Breast epithelium (tissue), 4 donors: ENCODE measurements at regions not wholly inside any gene's neighbourhood (a gene's known extent, or its start where the extent isn't known, plus 50 kb on each side); places are given as distances from the start of the nearest gene placed in this dataset.

Experiments
- DNase-seq, 2 donors: peaks; one replicate each; pipeline ENCODE4 v3.0.0-alpha.2; 2019; ENCODE audit warnings: low spot score in 2 of 2
- H3K27ac ChIP-seq, 2 donors: fragments of 200-600 bp; sonication (generic) in 1 of 2; one replicate each; pipeline ENCODE4 v1.5.1; 2016 to 2019; ENCODE audit warnings: mild to moderate bottlenecking in 1 of 2
- H3K27me3 ChIP-seq, 2 donors: fragments of 200-600 bp; sonication (generic) in 1 of 2; one replicate each; pipeline versions ENCODE4 v1.5.1 to v1.6.0; 2017 to 2019; ENCODE audit warnings: control low read depth in 1 of 2, mild to moderate bottlenecking in 1 of 2
- H3K36me3 ChIP-seq: fragments of 200-600 bp; one replicate; pipeline ENCODE4 v1.5.1; 2019
- H3K4me1 ChIP-seq, 2 donors: fragments of 200-600 bp; sonication (generic); one replicate each; pipeline ENCODE4 v1.5.1; 2016 to 2019; ENCODE audit warnings: control low read depth in 1 of 2
- H3K4me3 ChIP-seq, 3 donors: fragments of 200-600 bp; sonication (generic); 1 replicate in 2 of 3; 2 replicates in 1 of 3; pipeline ENCODE4 v1.5.1; 2016 to 2019; ENCODE audit warnings: mild to moderate bottlenecking in 3 of 3, moderate library complexity in 2 of 3
- H3K9me3 ChIP-seq, 2 donors: fragments of 200-600 bp; sonication (generic) in 1 of 2; one replicate each; pipeline ENCODE4 v1.5.1; 2016 to 2019; ENCODE audit warnings: control low read depth in 1 of 2
- CTCF ChIP-seq, 3 donors: fragments of 450-650 bp; IDR thresholded peaks; one replicate each; pipeline ENCODE4 v1.5.1; 2016 to 2017; ENCODE audit warnings: antibody characterized with exemption in 3 of 3, mild to moderate bottlenecking in 3 of 3, moderate library complexity in 3 of 3
- POLR2A ChIP-seq: fragments of 450-650 bp; IDR thresholded peaks from one replicate; pipeline ENCODE4 v1.6.1; 2016; ENCODE audit warnings: antibody characterized with exemption, mild to moderate bottlenecking, moderate library complexity
- POLR2AphosphoS5 ChIP-seq, 3 donors: sonication (generic); formaldehyde crosslinking; IDR thresholded peaks; one replicate each; pipeline ENCODE4 v1.6.1; 2017; ENCODE audit warnings: antibody characterized with exemption in 3 of 3
- intact Hi-C: fragments of 100-400 bp; cut with DNase I; formaldehyde crosslinking; loops from one replicate; pipeline ENCODE4 v1.15.1; 2023; ENCODE audit warnings: low total_unique reads

- H3K27ac ChIP-seq, result no peak overlapping the region
- H3K4me3 ChIP-seq, result no peak overlapping the region
- no peak for DNase-seq
- intact Hi-C loops, result no loop called here
- no peak for TF ChIP-seq POLR2AphosphoS5 (IDR thresholded peaks at IDR 0.05)
- no peak for TF ChIP-seq POLR2A
- TF ChIP-seq CTCF (IDR thresholded peaks at IDR 0.05), result no peak
- no peaks in the 10 kb centered on the region for H3K9me3 ChIP-seq
- H3K36me3 ChIP-seq, result no peaks in the 10 kb centered on the region
- H3K4me1 ChIP-seq, result no peaks in the 10 kb centered on the region
- H3K27me3 ChIP-seq, result no peaks in the 10 kb centered on the region
These were observed 185.0 kb upstream of the SMIM21 start for GRCh38 chr18:75612456-75612855.

- no peak overlapping the region for H3K27ac ChIP-seq
- H3K4me1 ChIP-seq, result no peaks in the 10 kb centered on the region
- no peaks in the 10 kb centered on the region for H3K36me3 ChIP-seq
- DNase-seq, result no peak
- H3K9me3 ChIP-seq, result no peaks in the 10 kb centered on the region
- TF ChIP-seq POLR2AphosphoS5 (IDR thresholded peaks at IDR 0.05) (no peak), CTCF (IDR thresholded peaks at IDR 0.05) (no peak), POLR2A (no peak)
- H3K4me3 ChIP-seq, result no peak overlapping the region
- intact Hi-C loops, result no loop called here
- H3K27me3 ChIP-seq, result no peaks in the 10 kb centered on the region
These were observed 180.2 kb upstream of the SMIM21 start for GRCh38 chr18:75607701-75608100.

GRCh38 chr18:75592527-75592926 is 165.0 kb upstream of the SMIM21 start:
- TF ChIP-seq CTCF (IDR thresholded peaks at IDR 0.05) (no peak), POLR2A (no peak), POLR2AphosphoS5 (IDR thresholded peaks at IDR 0.05) (no peak)
- no peak for DNase-seq
- no peak overlapping the region for H3K27ac ChIP-seq
- intact Hi-C loops, result no loop called here
- no peaks in the 10 kb centered on the region for H3K36me3 ChIP-seq
- no peaks in the 10 kb centered on the region for H3K4me1 ChIP-seq
- peaks cover 14 to 20% of the 10 kb centered on the region in 2 donors for H3K9me3 ChIP-seq
- H3K4me3 ChIP-seq, result no peak overlapping the region
- no peaks in the 10 kb centered on the region for H3K27me3 ChIP-seq

GRCh38 chr18:75588412-75588811 is 160.9 kb upstream of the SMIM21 start:
- no peak for DNase-seq
- H3K27ac ChIP-seq, result no peak overlapping the region
- H3K4me1 ChIP-seq, result no peaks in the 10 kb centered on the region
- H3K4me3 ChIP-seq, result no peak overlapping the region
- intact Hi-C loops, result no loop called here
- no peaks in the 10 kb centered on the region for H3K27me3 ChIP-seq
- H3K9me3 ChIP-seq, result peaks cover 3 to 14% of the 10 kb centered on the region in 2 donors
- no peaks in the 10 kb centered on the region for H3K36me3 ChIP-seq
- TF ChIP-seq CTCF (IDR thresholded peaks at IDR 0.05), result no peak
- no peak for TF ChIP-seq POLR2AphosphoS5 (IDR thresholded peaks at IDR 0.05)

- no peak overlapping the region for H3K27ac ChIP-seq
- no peak for TF ChIP-seq POLR2A
- no peak for TF ChIP-seq CTCF (IDR thresholded peaks at IDR 0.05)
- no peak for TF ChIP-seq POLR2AphosphoS5 (IDR thresholded peaks at IDR 0.05)
- H3K36me3 ChIP-seq, result no peaks in the 10 kb centered on the region
- H3K9me3 ChIP-seq, result peaks cover 0 to 2% of the 10 kb centered on the region in 2 donors
- H3K4me3 ChIP-seq, result no peak overlapping the region
- H3K27me3 ChIP-seq, result no peaks in the 10 kb centered on the region
- no peak for DNase-seq
- H3K4me1 ChIP-seq, result no peaks in the 10 kb centered on the region
- intact Hi-C loops, result no loop called here
These were observed 159.6 kb upstream of the SMIM21 start for GRCh38 chr18:75587131-75587530.
